Erythroblast (primary cell): ENCODE measurements at regions not wholly inside any gene's neighbourhood (a gene's known extent, or its start where the extent isn't known, plus 50 kb on each side); places are given as distances from the start of the nearest gene placed in this dataset.

Experiments used
- GATA1 ChIP-seq: IDR thresholded peaks from 2 replicates; pipeline ENCODE4 v1.6.1; 2011; ENCODE audit warnings: low read depth, mild to moderate bottlenecking, control low read depth, low read length, moderate library complexity
- POLR2A ChIP-seq: IDR thresholded peaks from 2 replicates; pipeline ENCODE4 v1.6.1; 2011; ENCODE audit warnings: mild to moderate bottlenecking, low read length

GRCh38 chr17:70552230-70552981, 383.1 kb downstream of the KCNJ2 start:
- TF ChIP-seq POLR2A (no peak), GATA1 (no peak)
